HepG2 (cell line): ENCODE measurements at regions not wholly inside any gene's neighbourhood (a gene's known extent, or its start where the extent isn't known, plus 50 kb on each side); places are given as distances from the start of the nearest gene placed in this dataset.

Source experiments
- ATAC-seq: fragments of 200-7000 bp; cut with Tn5 transposase; 3 replicates; pipeline ENCODE4 v1.9.1; 2020; ENCODE audit warnings: mild to moderate bottlenecking, moderate library complexity
- BruUV-seq: library from RNA; stranded (reverse); fragments of 400-500 nt; replicated peaks from 2 replicates; lab custom pipeline; 2021; lab: Mats Ljungman, UMichigan
- CTCF ChIA-PET: fragments of 300-600 bp; formaldehyde crosslinking; extraction: SDS; loops from one replicate; lab custom pipeline; 2021; ENCODE audit warnings: low total read pairs, inconsistent platforms, low intra/inter-chr PET ratio; lab: Yijun Ruan, JAX
- POLR2A ChIA-PET: fragments of 350-600 bp; sonication (Branson Sonifier 250); formaldehyde crosslinking; loops from one replicate; lab custom pipeline; 2020; ENCODE audit warnings: antibody characterized with exemption, inconsistent platforms; lab: Yijun Ruan, JAX
- DNase-seq: peaks from one replicate; pipeline ENCODE4 v3.0.0-alpha.2; 2015; ENCODE audit warnings: low spot score
- FAIRE-seq: peaks from 3 replicates; lab custom pipeline; 2011; peaks lifted over from hg19 to GRCh38; lab: Jason Lieb, UNC
- H2AFZ ChIP-seq: one replicate; pipeline ENCODE4 v1.6.1; 2011; ENCODE audit warnings: low read length, inconsistent platforms
- H3K27ac ChIP-seq: fragments of 300-600 bp; 3 replicates; pipeline ENCODE4 v1.8.0; 2011; ENCODE audit warnings: mixed run types, mild to moderate bottlenecking, mixed read lengths, low read length, inconsistent platforms; ENCODE audit not compliant: insufficient read depth; ENCODE audit errors: extremely low read length
- H3K27me3 ChIP-seq, 2 experiments: fragments of 200-600 bp in 1 of 2; 2 replicates in 1 of 2; 3 replicates in 1 of 2; pipeline versions ENCODE4 v1.6.0 to v1.8.0; 2011; ENCODE audit warnings: low read length in 2 of 2, mild to moderate bottlenecking in 2 of 2, moderate library complexity in 2 of 2, inconsistent platforms in 1 of 2; ENCODE audit not compliant: insufficient read depth in 2 of 2, control insufficient read depth in 1 of 2
- H3K36me3 ChIP-seq, 2 experiments: fragments of 200-600 bp in 1 of 2; replicated peaks in 1 of 2; 2 replicates in 1 of 2; 3 replicates in 1 of 2; pipeline versions ENCODE4 v1.5.1 to v1.8.0; 2011; ENCODE audit warnings: low read length in 2 of 2, inconsistent platforms in 1 of 2; ENCODE audit not compliant: insufficient read depth in 2 of 2, control insufficient read depth in 1 of 2
- H3K4me1 ChIP-seq: 2 replicates; pipeline ENCODE4 v1.5.1; 2012; ENCODE audit warnings: low read length, inconsistent platforms; ENCODE audit not compliant: insufficient read depth
- H3K4me2 ChIP-seq: 2 replicates; pipeline ENCODE4 v1.6.0; 2011; ENCODE audit warnings: low read depth, low read length, inconsistent platforms
- H3K4me3 ChIP-seq, 3 experiments: fragments of 200-600 bp in 1 of 3; sonication (generic), shearing (Covaris generic) in 1 of 3; replicated peaks in 1 of 3; 2 replicates each; pipeline ENCODE4 v1.5.1; 2011 to 2016; ENCODE audit warnings: low read length in 3 of 3, inconsistent platforms in 2 of 3, low read depth in 2 of 3, mild to moderate bottlenecking in 2 of 3, control low read depth in 1 of 3, mixed read lengths in 1 of 3; ENCODE audit not compliant: insufficient read depth in 1 of 3
- H3K79me2 ChIP-seq: one replicate; pipeline ENCODE4 v1.6.1; 2011; ENCODE audit warnings: low read length, inconsistent platforms; ENCODE audit not compliant: insufficient read depth
- H3K9ac ChIP-seq: 2 replicates; pipeline ENCODE4 v1.6.0; 2011; ENCODE audit warnings: mild to moderate bottlenecking, low read depth, low read length, inconsistent platforms; ENCODE audit not compliant: insufficient read depth
- H3K9me3 ChIP-seq: 2 replicates; pipeline ENCODE4 v1.5.1; 2012; ENCODE audit warnings: mild to moderate bottlenecking, low read length
- H4K20me1 ChIP-seq: 2 replicates; pipeline ENCODE4 v1.6.0; 2011; ENCODE audit warnings: inconsistent platforms, mild to moderate bottlenecking, low read length, moderate library complexity; ENCODE audit not compliant: insufficient read depth
- ESRRA ChIP-seq: sonication (generic); formaldehyde crosslinking; IDR thresholded peaks from 2 replicates; pipeline ENCODE4 v1.5.1; 2020; ENCODE audit warnings: mild to moderate bottlenecking, low read depth, missing genetic modification reagents
- FOXA3 ChIP-seq: IDR thresholded peaks from 2 replicates; pipeline ENCODE4 v1.6.1; 2016; ENCODE audit warnings: missing genetic modification reagents, missing compliant biosample characterization
- KDM6A ChIP-seq: IDR thresholded peaks from 2 replicates; pipeline ENCODE4 v1.6.1; 2016; ENCODE audit warnings: low read depth
- KLF16 ChIP-seq, 2 experiments: sonication (generic) in 1 of 2; formaldehyde crosslinking in 1 of 2; IDR thresholded peaks; 2 replicates each; pipeline versions ENCODE4 v1.6.1 to v1.8.0; 2016 to 2023; ENCODE audit warnings: missing genetic modification reagents in 2 of 2, missing compliant biosample characterization in 1 of 2
- SIX1 ChIP-seq: sonication (generic); formaldehyde crosslinking; IDR thresholded peaks from 2 replicates; pipeline ENCODE4 v1.4.0; 2020; ENCODE audit warnings: missing genetic modification reagents, borderline replicate concordance
- SP2 ChIP-seq: sonication (generic); formaldehyde crosslinking; IDR thresholded peaks from 2 replicates; pipeline ENCODE4 v1.5.1; 2020; ENCODE audit warnings: mild to moderate bottlenecking, missing genetic modification reagents
- TARDBP ChIP-seq: sonication (generic); formaldehyde crosslinking; IDR thresholded peaks from 2 replicates; pipeline ENCODE4 v1.8.0; 2022; ENCODE audit warnings: mild to moderate bottlenecking, missing genetic modification reagents
- ZNF691 ChIP-seq: sonication (generic); formaldehyde crosslinking; IDR thresholded peaks from 2 replicates; pipeline ENCODE4 v1.4.0; 2020; ENCODE audit warnings: missing genetic modification reagents, low read depth, mild to moderate bottlenecking, borderline replicate concordance
- WGBS: methylation state at CpG from one replicate; pipeline ENCODE4 v1.1.6; 2017; ENCODE audit warnings: low lambda C conversion rate; 5-methylcytosine and 5-hydroxymethylcytosine counted together
- in situ Hi-C: cut with HindIII; loops from 2 replicates; pipeline ENCODE4 v1.10.0; 2017; ENCODE audit warnings: low pct_unique_long_range_greater_than_20kb; ENCODE audit not compliant: extremely low pct_ligation_motif_present
- intact Hi-C: fragments of 100-400 bp; cut with micrococcal nuclease; formaldehyde crosslinking; loops from one replicate; pipeline ENCODE4 v1.10.0; 2022; ENCODE audit not compliant: unreplicated experiment
- TF ChIP-seq, protein P1 (sequence below): sonication (generic); formaldehyde crosslinking; IDR thresholded peaks from 2 replicates; pipeline ENCODE4 v1.4.0; 2020; ENCODE audit warnings: missing genetic modification reagents
- TF ChIP-seq, protein P2 (sequence below): sonication (generic); formaldehyde crosslinking; IDR thresholded peaks from 2 replicates; pipeline ENCODE4 v1.8.0; 2022; ENCODE audit warnings: mild to moderate bottlenecking, missing genetic modification reagents, moderate library complexity
- TF ChIP-seq, protein P3 (sequence below): sonication (generic); formaldehyde crosslinking; conservative IDR thresholded peaks from 2 replicates; pipeline ENCODE4 v1.4.0; 2020; ENCODE audit warnings: missing genetic modification reagents

GRCh38 chr18:43876748-43877147, 599.5 kb upstream of the SYT4 start:
- Histone ChIP-seq H3K9ac (no peak overlapping the region), H2AFZ (no peak overlapping the region), H3K4me3 (no peak overlapping the region), H3K9me3 (peaks cover 50% of the 10 kb centered on the region), H4K20me1 (no peaks in the 10 kb centered on the region), H3K79me2 (no peaks in the 10 kb centered on the region), H3K27me3 (no peaks in the 10 kb centered on the region), H3K36me3 (no peaks in the 10 kb centered on the region)
- 0% methylated on average over 4 of the region's 4 CpGs for WGBS
- POLR2A ChIA-PET = no interaction called here
- intact Hi-C loops = no loop called here
- no TSS peak for BruUV-seq
- CTCF ChIA-PET = no interaction called here
- ATAC-seq (no peak), DNase-seq (no peak)
- TF ChIP-seq FOXA3 (CRISPR knock-in tag) (no peak), TARDBP (CRISPR knock-in tag) (no peak), KDM6A (no peak), SP2 (CRISPR knock-in tag) (no peak), SIX1 (CRISPR knock-in tag) (no peak), ZNF691 (CRISPR knock-in tag) (no peak), ESRRA (CRISPR knock-in tag) (no peak), KLF16 (CRISPR knock-in tag; IDR thresholded peaks at IDR 0.05) (no peak)
- TF ChIP-seq, protein P1, sequence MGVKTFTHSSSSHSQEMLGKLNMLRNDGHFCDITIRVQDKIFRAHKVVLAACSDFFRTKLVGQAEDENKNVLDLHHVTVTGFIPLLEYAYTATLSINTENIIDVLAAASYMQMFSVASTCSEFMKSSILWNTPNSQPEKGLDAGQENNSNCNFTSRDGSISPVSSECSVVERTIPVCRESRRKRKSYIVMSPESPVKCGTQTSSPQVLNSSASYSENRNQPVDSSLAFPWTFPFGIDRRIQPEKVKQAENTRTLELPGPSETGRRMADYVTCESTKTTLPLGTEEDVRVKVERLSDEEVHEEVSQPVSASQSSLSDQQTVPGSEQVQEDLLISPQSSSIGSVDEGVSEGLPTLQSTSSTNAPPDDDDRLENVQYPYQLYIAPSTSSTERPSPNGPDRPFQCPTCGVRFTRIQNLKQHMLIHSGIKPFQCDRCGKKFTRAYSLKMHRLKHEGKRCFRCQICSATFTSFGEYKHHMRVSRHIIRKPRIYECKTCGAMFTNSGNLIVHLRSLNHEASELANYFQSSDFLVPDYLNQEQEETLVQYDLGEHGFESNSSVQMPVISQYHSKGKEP (CRISPR knock-in tag) = no peak
- TF ChIP-seq, protein P2, sequence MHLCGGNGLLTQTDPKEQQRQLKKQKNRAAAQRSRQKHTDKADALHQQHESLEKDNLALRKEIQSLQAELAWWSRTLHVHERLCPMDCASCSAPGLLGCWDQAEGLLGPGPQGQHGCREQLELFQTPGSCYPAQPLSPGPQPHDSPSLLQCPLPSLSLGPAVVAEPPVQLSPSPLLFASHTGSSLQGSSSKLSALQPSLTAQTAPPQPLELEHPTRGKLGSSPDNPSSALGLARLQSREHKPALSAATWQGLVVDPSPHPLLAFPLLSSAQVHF (CRISPR knock-in tag) = no peak
- TF ChIP-seq, protein P3, sequence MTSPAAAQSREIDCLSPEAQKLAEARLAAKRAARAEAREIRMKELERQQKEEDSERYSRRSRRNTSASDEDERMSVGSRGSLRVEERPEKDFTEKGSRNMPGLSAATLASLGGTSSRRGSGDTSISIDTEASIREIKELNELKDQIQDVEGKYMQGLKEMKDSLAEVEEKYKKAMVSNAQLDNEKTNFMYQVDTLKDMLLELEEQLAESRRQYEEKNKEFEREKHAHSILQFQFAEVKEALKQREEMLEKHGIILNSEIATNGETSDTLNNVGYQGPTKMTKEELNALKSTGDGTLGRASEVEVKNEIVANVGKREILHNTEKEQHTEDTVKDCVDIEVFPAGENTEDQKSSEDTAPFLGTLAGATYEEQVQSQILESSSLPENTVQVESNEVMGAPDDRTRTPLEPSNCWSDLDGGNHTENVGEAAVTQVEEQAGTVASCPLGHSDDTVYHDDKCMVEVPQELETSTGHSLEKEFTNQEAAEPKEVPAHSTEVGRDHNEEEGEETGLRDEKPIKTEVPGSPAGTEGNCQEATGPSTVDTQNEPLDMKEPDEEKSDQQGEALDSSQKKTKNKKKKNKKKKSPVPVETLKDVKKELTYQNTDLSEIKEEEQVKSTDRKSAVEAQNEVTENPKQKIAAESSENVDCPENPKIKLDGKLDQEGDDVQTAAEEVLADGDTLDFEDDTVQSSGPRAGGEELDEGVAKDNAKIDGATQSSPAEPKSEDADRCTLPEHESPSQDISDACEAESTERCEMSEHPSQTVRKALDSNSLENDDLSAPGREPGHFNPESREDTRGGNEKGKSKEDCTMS (CRISPR knock-in tag) = no peak
- TF ChIP-seq, all 625 proteins: peak for 0
- H3K4me2 ChIP-seq = no peak overlapping the region
- no peak overlapping the region for H3K27ac ChIP-seq
- no peak for FAIRE-seq
- in situ Hi-C loops = no loop called here
- no peaks in the 10 kb centered on the region for H3K4me1 ChIP-seq
